HG03354 (cell line): ENCODE measurements at regions not wholly inside any gene's neighbourhood (a gene's known extent, or its start where the extent isn't known, plus 50 kb on each side); places are given as distances from the start of the nearest gene placed in this dataset.
"Not testable (repeated sequence)": the region's sequence is repeated elsewhere in the genome, so short reads cannot be mapped to it uniquely, and the experiment has no call there.

Experiments
- ATAC-seq: cut with Tn5 transposase; IDR thresholded peaks from one replicate; pipeline ENCODE4 v1.9.1; 2021; ENCODE audit warnings: mild to moderate bottlenecking; ENCODE audit not compliant: unreplicated experiment, poor library complexity, severe bottlenecking

GRCh38 chr5:89307972-89308371 is 425.0 kb upstream of the MEF2C start:
- ATAC-seq = no peak

GRCh38 chr5:89307141-89307540 is 424.2 kb upstream of the MEF2C start:
- ATAC-seq = not testable (repeated sequence)

GRCh38 chr5:89303033-89303480 is 420.1 kb upstream of the MEF2C start:
- peak; percentile 63 for ATAC-seq

GRCh38 chr5:89302102-89302891 is 419.3 kb upstream of the MEF2C start:
- ATAC-seq = peak; percentile 51

GRCh38 chr5:89301321-89302025 is 418.5 kb upstream of the MEF2C start:
- peak; percentile 73 for ATAC-seq

GRCh38 chr5:89300426-89300970 is 417.5 kb upstream of the MEF2C start:
- no peak for ATAC-seq

GRCh38 chr5:89299998-89300397 is 417.0 kb upstream of the MEF2C start:
- ATAC-seq = no peak

- no peak for ATAC-seq
Measured at GRCh38 chr5:89297066-89297465, 414.1 kb upstream of the MEF2C start.

GRCh38 chr5:89293810-89294209 is 410.8 kb upstream of the MEF2C start:
- ATAC-seq = no peak

- ATAC-seq = no peak
Measured at GRCh38 chr5:89292487-89292886, 409.5 kb upstream of the MEF2C start.

- no peak for ATAC-seq
Measured at GRCh38 chr5:89289604-89290003, 406.6 kb upstream of the MEF2C start.

GRCh38 chr5:89287964-89288363 is 405.0 kb upstream of the MEF2C start:
- no peak for ATAC-seq

GRCh38 chr5:89286320-89286719 is 403.3 kb upstream of the MEF2C start:
- no peak for ATAC-seq

GRCh38 chr5:89283728-89284493 is 400.9 kb upstream of the MEF2C start:
- no peak for ATAC-seq

- peak; percentile 34 for ATAC-seq
Measured at GRCh38 chr5:89282554-89283510, 399.8 kb upstream of the MEF2C start.

- ATAC-seq = no peak
Measured at GRCh38 chr5:89281766-89282553, 399.0 kb upstream of the MEF2C start.

- ATAC-seq = no peak
Measured at GRCh38 chr5:89281211-89281610, 398.2 kb upstream of the MEF2C start.
